ENCODE measurements at regions not wholly inside any gene's neighbourhood (a gene's known extent, or its start where the extent isn't known, plus 50 kb on each side); places are given as distances from the start of the nearest gene placed in this dataset.
A peak's percentile ranks its signal among the peaks of the same experiment; 100 is the strongest.

- POLR2A ChIA-PET: no interaction called here
- Histone ChIP-seq H3K4me1 (ENCODE audit: control insufficient read depth, insufficient read depth, low read length) (no peaks in the 10 kb centered on the region), H3K27ac (ENCODE audit: low read length) (no peak overlapping the region), H3K27me3 (ENCODE audit: control insufficient read depth, insufficient read depth, low read length) (peaks cover 4% of the 10 kb centered on the region; the same call in 1 of the 2 replicates), H3K36me3 (ENCODE audit: control insufficient read depth, insufficient read depth, low read length) (no peaks in the 10 kb centered on the region), H3K4me3 (ENCODE audit: low read depth in 2 of 2, low read length in 2 of 2) (no peak overlapping the region), H3K9me3 (ENCODE audit: control insufficient read depth, insufficient read depth, low read depth, low read length) (no peaks in the 10 kb centered on the region)
- 0 out of 2 replicates have a peak, but pooled peaks have one; percentile 44 for ATAC-seq
- DNase-seq (ENCODE audit: low read depth, low spot score): no peak
- CTCF ChIA-PET: no interaction called here
- no TSS peak for BruUV-seq (replicated peaks)
- intact Hi-C loops (cut with micrococcal nuclease; ENCODE audit: unreplicated experiment): no loop called here
- TF ChIP-seq TCF7L2 (IDR thresholded peaks at IDR 0.05; ENCODE audit: low read depth, low read length): no peak
- in situ Hi-C loops (cut with HindIII; ENCODE audit: low pct_unique_long_range_greater_than_20kb, low sequenced_read_pairs): no loop called here
These were observed 219.6 kb upstream of the C1orf174 start for GRCh38 chr1:4119516-4120220.

- CTCF ChIA-PET: no interaction called here
- no TSS peak for BruUV-seq (replicated peaks)
- no peaks in the 10 kb centered on the region for H3K4me1 ChIP-seq (ENCODE audit: control insufficient read depth, insufficient read depth, low read length)
These were observed 220.7 kb upstream of the C1orf174 start for GRCh38 chr1:4120557-4121292.

More at GRCh38 chr1:4120557-4121292, 220.7 kb upstream of the C1orf174 start:
- intact Hi-C loops (cut with micrococcal nuclease; ENCODE audit: unreplicated experiment): no loop called here
- no peak overlapping the region for H3K4me3 ChIP-seq (ENCODE audit: low read depth in 2 of 2, low read length in 2 of 2)
- H3K27ac ChIP-seq (ENCODE audit: low read length): no peak overlapping the region
- TF ChIP-seq POLR2AphosphoS5 (IDR thresholded peaks at IDR 0.05; ENCODE audit: low read depth, low read length) (no peak), REST (IDR thresholded peaks at IDR 0.05; ENCODE audit: insufficient read depth in 1 of 2, low read depth in 2 of 2, low read length in 1 of 2) (no peak), SIN3A (IDR thresholded peaks at IDR 0.05; ENCODE audit: borderline replicate concordance, insufficient read depth, low read depth, low read length) (no peak), TCF7L2 (IDR thresholded peaks at IDR 0.05; ENCODE audit: low read depth, low read length) (no peak), CTCF (IDR thresholded peaks at IDR 0.05) (no peak)
- DNase-seq (ENCODE audit: low read depth, low spot score) (no peak), ATAC-seq (no peak)
- peaks cover 4% of the 10 kb centered on the region; the same call in 1 of the 2 replicates for H3K27me3 ChIP-seq (ENCODE audit: control insufficient read depth, insufficient read depth, low read length)
- H3K36me3 ChIP-seq (ENCODE audit: control insufficient read depth, insufficient read depth, low read length): no peaks in the 10 kb centered on the region
- H3K9me3 ChIP-seq (ENCODE audit: control insufficient read depth, insufficient read depth, low read depth, low read length): no peaks in the 10 kb centered on the region
- POLR2A ChIA-PET: no interaction called here
- in situ Hi-C loops (cut with HindIII; ENCODE audit: low pct_unique_long_range_greater_than_20kb, low sequenced_read_pairs): no loop called here

Data from Panc1 (cell line).